ENCODE measurements at regions not wholly inside any gene's neighbourhood (a gene's known extent, or its start where the extent isn't known, plus 50 kb on each side); places are given as distances from the start of the nearest gene placed in this dataset.
"Not testable (repeated sequence)": the region's sequence is repeated elsewhere in the genome, so short reads cannot be mapped to it uniquely, and the experiment has no call there.

- H3K9me3 ChIP-seq (ENCODE audit: control insufficient read depth in 1 of 2, insufficient read depth in 1 of 2, low read depth in 1 of 2, low read length in 2 of 2); H3K27me3 ChIP-seq (ENCODE audit: insufficient read depth, low read length); H3K27ac ChIP-seq (ENCODE audit: low read depth, low read length); H3K4me3 ChIP-seq (replicated peaks in 1 of 2; ENCODE audit: low read depth in 1 of 2, low read length in 2 of 2); CTCF ChIA-PET; H3K4me2 ChIP-seq (ENCODE audit: low read length); ATAC-seq; intact Hi-C loops (cut with micrococcal nuclease); H4K20me1 ChIP-seq (ENCODE audit: insufficient read depth); RAD21 ChIA-PET (ENCODE audit: low non-redundant PET in 1 of 2, low total read pairs in 2 of 2, uncharacterized antibody in 2 of 2, unreplicated experiment in 2 of 2); H3K4me1 ChIP-seq (ENCODE audit: control insufficient read depth in 1 of 2, insufficient read depth in 2 of 2, low read length in 2 of 2); H3K9ac ChIP-seq (ENCODE audit: low read length); H3K36me3 ChIP-seq (ENCODE audit: control insufficient read depth in 1 of 2, insufficient read depth in 2 of 2, low read length in 2 of 2); H3K79me2 ChIP-seq (ENCODE audit: insufficient read depth, low read length); H3K9me2 ChIP-seq (ENCODE audit: insufficient read depth); POLR2A ChIA-PET; BruUV-seq (replicated peaks); DNase-seq (ENCODE audit: low read depth, low spot score); H2AFZ ChIP-seq (ENCODE audit: low read depth, low read length, poor library complexity, severe bottlenecking): not testable (repeated sequence)
Observed at GRCh38 chr6:58011954-58012600, 694.6 kb downstream of the PRIM2 start.

DNA sequence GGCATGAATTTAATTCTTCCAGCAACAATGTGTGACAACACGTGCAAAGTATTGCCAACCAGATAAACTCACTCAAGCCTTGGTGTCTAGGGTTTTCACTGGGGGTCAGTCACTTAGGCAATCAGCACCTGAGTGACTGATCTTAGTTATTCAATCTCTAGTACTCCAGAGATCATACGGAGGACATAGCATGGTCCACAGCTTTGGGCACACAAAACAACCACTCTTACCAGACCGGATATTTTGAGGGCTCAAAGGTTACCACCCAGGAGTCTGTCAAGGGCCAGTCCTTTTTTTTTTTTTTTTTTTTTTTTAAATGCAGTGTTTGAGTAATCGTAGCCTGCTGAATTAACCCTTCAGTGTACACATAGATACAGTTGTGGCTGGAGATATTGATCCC is 699.2 kb downstream of the PRIM2 start:
- H3K9ac ChIP-seq (ENCODE audit: low read length); H3K4me1 ChIP-seq (ENCODE audit: control insufficient read depth in 1 of 2, insufficient read depth in 2 of 2, low read length in 2 of 2); ATAC-seq; H3K4me2 ChIP-seq (ENCODE audit: low read length); H3K9me3 ChIP-seq (ENCODE audit: control insufficient read depth in 1 of 2, insufficient read depth in 1 of 2, low read depth in 1 of 2, low read length in 2 of 2); H2AFZ ChIP-seq (ENCODE audit: low read depth, low read length, poor library complexity, severe bottlenecking); POLR2A ChIA-PET; H3K4me3 ChIP-seq (replicated peaks in 1 of 2; ENCODE audit: low read depth in 1 of 2, low read length in 2 of 2); H3K36me3 ChIP-seq (ENCODE audit: control insufficient read depth in 1 of 2, insufficient read depth in 2 of 2, low read length in 2 of 2); intact Hi-C loops (cut with micrococcal nuclease); BruUV-seq (replicated peaks); H3K79me2 ChIP-seq (ENCODE audit: insufficient read depth, low read length); H4K20me1 ChIP-seq (ENCODE audit: insufficient read depth); H3K9me2 ChIP-seq (ENCODE audit: insufficient read depth); RAD21 ChIA-PET (ENCODE audit: low non-redundant PET in 1 of 2, low total read pairs in 2 of 2, uncharacterized antibody in 2 of 2, unreplicated experiment in 2 of 2); DNase-seq (ENCODE audit: low read depth, low spot score); H3K27ac ChIP-seq (ENCODE audit: low read depth, low read length); CTCF ChIA-PET; H3K27me3 ChIP-seq (ENCODE audit: insufficient read depth, low read length): not testable (repeated sequence)

DNA sequence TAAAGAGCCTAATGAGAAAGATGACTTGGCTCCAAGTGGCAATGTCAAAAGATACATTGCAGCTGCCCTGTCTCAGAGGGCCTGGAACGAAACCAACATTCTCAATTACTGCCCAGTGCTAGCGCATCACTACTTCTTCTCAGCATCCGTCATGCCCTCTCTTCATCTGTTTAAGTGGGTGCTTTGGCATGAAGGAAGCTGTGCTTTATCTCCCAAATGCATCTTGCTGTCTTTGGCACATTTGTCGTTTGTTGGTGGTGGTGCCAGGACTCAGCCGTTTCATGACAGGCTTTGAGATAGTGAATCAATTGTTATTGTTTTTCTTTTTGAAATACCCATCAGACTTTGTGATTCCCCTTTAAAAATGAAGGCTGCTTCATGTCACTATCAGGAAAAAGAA is 710.8 kb downstream of the PRIM2 start:
- DNase-seq (ENCODE audit: low read depth, low spot score); H3K9me3 ChIP-seq (ENCODE audit: control insufficient read depth in 1 of 2, insufficient read depth in 1 of 2, low read depth in 1 of 2, low read length in 2 of 2); H3K9me2 ChIP-seq (ENCODE audit: insufficient read depth); CTCF ChIA-PET; H3K4me3 ChIP-seq (replicated peaks in 1 of 2; ENCODE audit: low read depth in 1 of 2, low read length in 2 of 2); H3K4me2 ChIP-seq (ENCODE audit: low read length); H3K9ac ChIP-seq (ENCODE audit: low read length); POLR2A ChIA-PET; H3K4me1 ChIP-seq (ENCODE audit: control insufficient read depth in 1 of 2, insufficient read depth in 2 of 2, low read length in 2 of 2); H3K36me3 ChIP-seq (ENCODE audit: control insufficient read depth in 1 of 2, insufficient read depth in 2 of 2, low read length in 2 of 2); H3K79me2 ChIP-seq (ENCODE audit: insufficient read depth, low read length); H3K27ac ChIP-seq (ENCODE audit: low read depth, low read length); H2AFZ ChIP-seq (ENCODE audit: low read depth, low read length, poor library complexity, severe bottlenecking); BruUV-seq (replicated peaks); RAD21 ChIA-PET (ENCODE audit: low non-redundant PET in 1 of 2, low total read pairs in 2 of 2, uncharacterized antibody in 2 of 2, unreplicated experiment in 2 of 2); H3K27me3 ChIP-seq (ENCODE audit: insufficient read depth, low read length); intact Hi-C loops (cut with micrococcal nuclease); ATAC-seq; H4K20me1 ChIP-seq (ENCODE audit: insufficient read depth): not testable (repeated sequence)

DNA sequence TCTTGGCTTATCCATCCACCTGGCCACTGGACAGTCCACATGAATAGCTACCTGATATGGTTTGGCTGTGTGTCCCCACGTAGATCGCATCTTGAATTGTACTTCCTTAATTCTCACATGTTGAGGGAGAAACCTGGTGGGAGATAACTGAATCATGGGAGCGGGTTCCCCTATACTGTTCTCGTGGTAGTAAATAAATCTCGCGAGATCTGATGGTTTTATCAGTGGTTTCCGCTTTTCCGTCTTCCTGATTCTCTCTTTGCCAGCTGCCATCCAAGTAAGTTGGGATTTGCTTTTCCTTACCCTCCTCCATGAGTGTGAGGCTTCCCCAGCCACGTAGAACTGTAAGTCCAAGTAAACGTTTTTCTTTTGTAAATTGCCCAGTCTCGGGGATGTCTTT is 720.8 kb downstream of the PRIM2 start:
- intact Hi-C loops (cut with micrococcal nuclease): not testable (repeated sequence)

More for the DNA sequence above, 720.8 kb downstream of the PRIM2 start:
- H3K4me1 ChIP-seq (ENCODE audit: control insufficient read depth in 1 of 2, insufficient read depth in 2 of 2, low read length in 2 of 2); POLR2A ChIA-PET; CTCF ChIA-PET; RAD21 ChIA-PET (ENCODE audit: low non-redundant PET in 1 of 2, low total read pairs in 2 of 2, uncharacterized antibody in 2 of 2, unreplicated experiment in 2 of 2); H4K20me1 ChIP-seq (ENCODE audit: insufficient read depth); H3K9me2 ChIP-seq (ENCODE audit: insufficient read depth); DNase-seq (ENCODE audit: low read depth, low spot score); H3K4me3 ChIP-seq (replicated peaks in 1 of 2; ENCODE audit: low read depth in 1 of 2, low read length in 2 of 2); H3K79me2 ChIP-seq (ENCODE audit: insufficient read depth, low read length); H3K9me3 ChIP-seq (ENCODE audit: control insufficient read depth in 1 of 2, insufficient read depth in 1 of 2, low read depth in 1 of 2, low read length in 2 of 2); H3K27ac ChIP-seq (ENCODE audit: low read depth, low read length); H2AFZ ChIP-seq (ENCODE audit: low read depth, low read length, poor library complexity, severe bottlenecking); H3K4me2 ChIP-seq (ENCODE audit: low read length); H3K9ac ChIP-seq (ENCODE audit: low read length); BruUV-seq (replicated peaks); ATAC-seq; H3K27me3 ChIP-seq (ENCODE audit: insufficient read depth, low read length); H3K36me3 ChIP-seq (ENCODE audit: control insufficient read depth in 1 of 2, insufficient read depth in 2 of 2, low read length in 2 of 2): not testable (repeated sequence)
